HepG2 (cell line): ENCODE measurements at regions not wholly inside any gene's neighbourhood (a gene's known extent, or its start where the extent isn't known, plus 50 kb on each side); places are given as distances from the start of the nearest gene placed in this dataset.

Source experiments
- ATAC-seq: fragments of 200-7000 bp; cut with Tn5 transposase; 3 replicates; pipeline ENCODE4 v1.9.1; 2020; ENCODE audit warnings: mild to moderate bottlenecking, moderate library complexity
- BruUV-seq: library from RNA; stranded (reverse); fragments of 400-500 nt; replicated peaks from 2 replicates; lab custom pipeline; 2021; lab: Mats Ljungman, UMichigan
- CTCF ChIA-PET: fragments of 300-600 bp; formaldehyde crosslinking; extraction: SDS; loops from one replicate; lab custom pipeline; 2021; ENCODE audit warnings: low total read pairs, inconsistent platforms, low intra/inter-chr PET ratio; lab: Yijun Ruan, JAX
- POLR2A ChIA-PET: fragments of 350-600 bp; sonication (Branson Sonifier 250); formaldehyde crosslinking; loops from one replicate; lab custom pipeline; 2020; ENCODE audit warnings: antibody characterized with exemption, inconsistent platforms; lab: Yijun Ruan, JAX
- DNase-seq: peaks from one replicate; pipeline ENCODE4 v3.0.0-alpha.2; 2015; ENCODE audit warnings: low spot score
- FAIRE-seq: peaks from 3 replicates; lab custom pipeline; 2011; peaks lifted over from hg19 to GRCh38; lab: Jason Lieb, UNC
- H2AFZ ChIP-seq: one replicate; pipeline ENCODE4 v1.6.1; 2011; ENCODE audit warnings: low read length, inconsistent platforms
- H3K27ac ChIP-seq: fragments of 300-600 bp; 3 replicates; pipeline ENCODE4 v1.8.0; 2011; ENCODE audit warnings: mixed run types, mild to moderate bottlenecking, mixed read lengths, low read length, inconsistent platforms; ENCODE audit not compliant: insufficient read depth; ENCODE audit errors: extremely low read length
- H3K27me3 ChIP-seq, 2 experiments: fragments of 200-600 bp in 1 of 2; 2 replicates in 1 of 2; 3 replicates in 1 of 2; pipeline versions ENCODE4 v1.6.0 to v1.8.0; 2011; ENCODE audit warnings: low read length in 2 of 2, mild to moderate bottlenecking in 2 of 2, moderate library complexity in 2 of 2, inconsistent platforms in 1 of 2; ENCODE audit not compliant: insufficient read depth in 2 of 2, control insufficient read depth in 1 of 2
- H3K36me3 ChIP-seq, 2 experiments: fragments of 200-600 bp in 1 of 2; replicated peaks in 1 of 2; 2 replicates in 1 of 2; 3 replicates in 1 of 2; pipeline versions ENCODE4 v1.5.1 to v1.8.0; 2011; ENCODE audit warnings: low read length in 2 of 2, inconsistent platforms in 1 of 2; ENCODE audit not compliant: insufficient read depth in 2 of 2, control insufficient read depth in 1 of 2
- H3K4me1 ChIP-seq: 2 replicates; pipeline ENCODE4 v1.5.1; 2012; ENCODE audit warnings: low read length, inconsistent platforms; ENCODE audit not compliant: insufficient read depth
- H3K4me2 ChIP-seq: 2 replicates; pipeline ENCODE4 v1.6.0; 2011; ENCODE audit warnings: low read depth, low read length, inconsistent platforms
- H3K4me3 ChIP-seq, 3 experiments: fragments of 200-600 bp in 1 of 3; sonication (generic), shearing (Covaris generic) in 1 of 3; replicated peaks in 1 of 3; 2 replicates each; pipeline ENCODE4 v1.5.1; 2011 to 2016; ENCODE audit warnings: low read length in 3 of 3, inconsistent platforms in 2 of 3, low read depth in 2 of 3, mild to moderate bottlenecking in 2 of 3, control low read depth in 1 of 3, mixed read lengths in 1 of 3; ENCODE audit not compliant: insufficient read depth in 1 of 3
- H3K79me2 ChIP-seq: one replicate; pipeline ENCODE4 v1.6.1; 2011; ENCODE audit warnings: low read length, inconsistent platforms; ENCODE audit not compliant: insufficient read depth
- H3K9ac ChIP-seq: 2 replicates; pipeline ENCODE4 v1.6.0; 2011; ENCODE audit warnings: mild to moderate bottlenecking, low read depth, low read length, inconsistent platforms; ENCODE audit not compliant: insufficient read depth
- H3K9me3 ChIP-seq: 2 replicates; pipeline ENCODE4 v1.5.1; 2012; ENCODE audit warnings: mild to moderate bottlenecking, low read length
- H4K20me1 ChIP-seq: 2 replicates; pipeline ENCODE4 v1.6.0; 2011; ENCODE audit warnings: inconsistent platforms, mild to moderate bottlenecking, low read length, moderate library complexity; ENCODE audit not compliant: insufficient read depth
- BCL3 ChIP-seq: sonication (generic); formaldehyde crosslinking; IDR thresholded peaks from 2 replicates; pipeline ENCODE4 v1.5.1; 2020; ENCODE audit warnings: mild to moderate bottlenecking, missing genetic modification reagents, moderate library complexity
- ETV6 ChIP-seq: sonication (generic); formaldehyde crosslinking; conservative IDR thresholded peaks from 2 replicates; pipeline ENCODE4 v1.4.0; 2020; ENCODE audit warnings: missing genetic modification reagents
- IKZF1 ChIP-seq: fragments of 450-650 bp; IDR thresholded peaks from 2 replicates; pipeline ENCODE4 v1.7.1; 2016
- IRF9 ChIP-seq: sonication (generic); formaldehyde crosslinking; IDR thresholded peaks from 2 replicates; pipeline ENCODE4 v1.8.0; 2022; ENCODE audit warnings: missing genetic modification reagents, mild to moderate bottlenecking, borderline replicate concordance
- MAZ ChIP-seq, 2 experiments: sonication (generic) in 1 of 2; formaldehyde crosslinking in 1 of 2; IDR thresholded peaks; 2 replicates each; pipeline versions ENCODE4 v1.5.0 to v1.6.1; 2012 to 2020; ENCODE audit warnings: low read depth in 2 of 2, mild to moderate bottlenecking in 2 of 2, borderline replicate concordance in 1 of 2, improper control_type of control experiment in 1 of 2, low read length in 1 of 2, missing genetic modification reagents in 1 of 2, moderate library complexity in 1 of 2
- STAT5B ChIP-seq: sonication (generic); formaldehyde crosslinking; IDR thresholded peaks from 2 replicates; pipeline ENCODE4 v1.4.0; 2020; ENCODE audit warnings: missing genetic modification reagents
- TBL1XR1 ChIP-seq: fragments of 150-350 bp; IDR thresholded peaks from 2 replicates; pipeline ENCODE4 v1.6.1; 2014; ENCODE audit warnings: borderline replicate concordance, low read length; ENCODE audit not compliant: partially characterized antibody
- TCF7 ChIP-seq: sonication (generic); IDR thresholded peaks from 2 replicates; pipeline ENCODE4 v1.6.1; 2016; ENCODE audit warnings: antibody characterized with exemption, low read depth
- THAP8 ChIP-seq: sonication (generic); formaldehyde crosslinking; IDR thresholded peaks from 2 replicates; pipeline ENCODE4 v1.5.1; 2020; ENCODE audit warnings: missing genetic modification reagents, mild to moderate bottlenecking, borderline replicate concordance
- TMF1 ChIP-seq: sonication (generic); formaldehyde crosslinking; IDR thresholded peaks from 2 replicates; pipeline ENCODE4 v1.8.1; 2022; ENCODE audit warnings: low read depth, missing genetic modification reagents
- U2AF2 ChIP-seq: fragments of 200-400 bp; formaldehyde crosslinking; IDR thresholded peaks from 2 replicates; pipeline ENCODE4 v1.6.1; 2017; ENCODE audit warnings: low read depth, mild to moderate bottlenecking, low read length
- ZNF20 ChIP-seq: sonication (generic); formaldehyde crosslinking; IDR thresholded peaks from 2 replicates; pipeline ENCODE4 v1.4.0; 2020; ENCODE audit warnings: mild to moderate bottlenecking, moderate library complexity, missing genetic modification reagents
- ZNF235 ChIP-seq: sonication (generic); formaldehyde crosslinking; IDR thresholded peaks from 2 replicates; pipeline ENCODE4 v1.8.1; 2023; ENCODE audit warnings: mild to moderate bottlenecking, missing genetic modification reagents, borderline replicate concordance
- ZNF253 ChIP-seq: sonication (generic); formaldehyde crosslinking; IDR thresholded peaks from 2 replicates; pipeline ENCODE4 v1.8.0; 2022; ENCODE audit warnings: mild to moderate bottlenecking, missing genetic modification reagents, borderline replicate concordance
- ZNF513 ChIP-seq: sonication (generic); formaldehyde crosslinking; conservative IDR thresholded peaks from 2 replicates; pipeline ENCODE4 v1.5.0; 2020; ENCODE audit warnings: missing genetic modification reagents
- ZNF549 ChIP-seq: sonication (generic); formaldehyde crosslinking; IDR thresholded peaks from 2 replicates; pipeline ENCODE4 v1.5.0; 2020; ENCODE audit warnings: missing genetic modification reagents
- ZNF724P ChIP-seq: sonication (generic); formaldehyde crosslinking; IDR thresholded peaks from 2 replicates; pipeline ENCODE4 v1.8.0; 2022; ENCODE audit warnings: missing genetic modification reagents, borderline replicate concordance
- WGBS: methylation state at CpG from one replicate; pipeline ENCODE4 v1.1.6; 2017; ENCODE audit warnings: low lambda C conversion rate; 5-methylcytosine and 5-hydroxymethylcytosine counted together
- in situ Hi-C: cut with HindIII; loops from 2 replicates; pipeline ENCODE4 v1.10.0; 2017; ENCODE audit warnings: low pct_unique_long_range_greater_than_20kb; ENCODE audit not compliant: extremely low pct_ligation_motif_present
- intact Hi-C: fragments of 100-400 bp; cut with micrococcal nuclease; formaldehyde crosslinking; loops from one replicate; pipeline ENCODE4 v1.10.0; 2022; ENCODE audit not compliant: unreplicated experiment
- TF ChIP-seq, protein P1 (sequence below): sonication (generic); formaldehyde crosslinking; conservative IDR thresholded peaks from 2 replicates; pipeline ENCODE4 v1.8.1; 2023; ENCODE audit warnings: missing genetic modification reagents

- no peaks in the 10 kb centered on the region for H3K36me3 ChIP-seq
- H3K9ac ChIP-seq: no peak overlapping the region
- no peak overlapping the region for H3K4me3 ChIP-seq
- BruUV-seq: no TSS peak
- TF ChIP-seq MAZ (IDR thresholded peaks at IDR 0.05; ENCODE audit: borderline replicate concordance, low read depth, low read length) (no peak), MAZ (CRISPR knock-in tag; IDR thresholded peaks at IDR 0.05; ENCODE audit: low read depth) (no peak), TMF1 (no peak), TCF7 (no peak), ETV6 (no peak), ZNF235 (CRISPR knock-in tag) (no peak), IKZF1 (no peak), THAP8 (no peak), ZNF20 (CRISPR knock-in tag) (no peak), U2AF2 (no peak), STAT5B (CRISPR knock-in tag) (no peak), IRF9 (CRISPR knock-in tag) (no peak), BCL3 (CRISPR knock-in tag) (no peak), ZNF513 (CRISPR knock-in tag) (no peak), ZNF253 (CRISPR knock-in tag) (no peak), ZNF724P (CRISPR knock-in tag) (no peak), TBL1XR1 (no peak), ZNF549 (no peak)
- TF ChIP-seq, protein P1, sequence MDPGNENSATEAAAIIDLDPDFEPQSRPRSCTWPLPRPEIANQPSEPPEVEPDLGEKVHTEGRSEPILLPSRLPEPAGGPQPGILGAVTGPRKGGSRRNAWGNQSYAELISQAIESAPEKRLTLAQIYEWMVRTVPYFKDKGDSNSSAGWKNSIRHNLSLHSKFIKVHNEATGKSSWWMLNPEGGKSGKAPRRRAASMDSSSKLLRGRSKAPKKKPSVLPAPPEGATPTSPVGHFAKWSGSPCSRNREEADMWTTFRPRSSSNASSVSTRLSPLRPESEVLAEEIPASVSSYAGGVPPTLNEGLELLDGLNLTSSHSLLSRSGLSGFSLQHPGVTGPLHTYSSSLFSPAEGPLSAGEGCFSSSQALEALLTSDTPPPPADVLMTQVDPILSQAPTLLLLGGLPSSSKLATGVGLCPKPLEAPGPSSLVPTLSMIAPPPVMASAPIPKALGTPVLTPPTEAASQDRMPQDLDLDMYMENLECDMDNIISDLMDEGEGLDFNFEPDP (CRISPR knock-in tag): no peak
- no peak overlapping the region for H2AFZ ChIP-seq
- intact Hi-C loops (no loop called here), in situ Hi-C loops (no loop called here)
- 29% methylated on average over 4 of the region's 4 CpGs for WGBS
- DNase-seq: no peak
- no peak overlapping the region for H3K4me2 ChIP-seq
- no peak overlapping the region for H3K27ac ChIP-seq
- H3K79me2 ChIP-seq: no peaks in the 10 kb centered on the region
- no peak for ATAC-seq
- H3K27me3 ChIP-seq: peaks cover 0 to 2% of the 10 kb centered on the region in 2 experiments; a peak in 1 of 5 replicates
- FAIRE-seq: no peak
- no peaks in the 10 kb centered on the region for H4K20me1 ChIP-seq
- CTCF ChIA-PET: no interaction called here
- H3K9me3 ChIP-seq: no peaks in the 10 kb centered on the region
- POLR2A ChIA-PET: no interaction called here
- H3K4me1 ChIP-seq: no peaks in the 10 kb centered on the region
Observed at GRCh38 chr13:39982745-39983144, 327.3 kb downstream of the COG6 start.
